ENCODE measurements at regions not wholly inside any gene's neighbourhood (a gene's known extent, or its start where the extent isn't known, plus 50 kb on each side); places are given as distances from the start of the nearest gene placed in this dataset.

GRCh38 chr16:72406390-72406789, 234.4 kb upstream of the PMFBP1 start:
- no peak for DNase-seq (ENCODE audit: low read depth)

- DNase-seq (ENCODE audit: low read depth), result no peak
Measured at GRCh38 chr16:72404299-72404698, 232.3 kb upstream of the PMFBP1 start.

GRCh38 chr16:72401084-72401361, 229.1 kb upstream of the PMFBP1 start:
- no peak for DNase-seq (ENCODE audit: low read depth)

- DNase-seq (ENCODE audit: low read depth), result no peak
Measured at GRCh38 chr16:72400257-72401083, 228.5 kb upstream of the PMFBP1 start.

- DNase-seq (ENCODE audit: low read depth), result no peak
Measured at GRCh38 chr16:72399811-72400210, 227.9 kb upstream of the PMFBP1 start.

- no peak for DNase-seq (ENCODE audit: low read depth)
Measured at GRCh38 chr16:72397876-72398275, 225.9 kb upstream of the PMFBP1 start.

- no peak for DNase-seq (ENCODE audit: low read depth)
Measured at GRCh38 chr16:72394526-72394925, 222.6 kb upstream of the PMFBP1 start.

- no peak for DNase-seq (ENCODE audit: low read depth)
Measured at GRCh38 chr16:72389791-72390190, 217.8 kb upstream of the PMFBP1 start.

GRCh38 chr16:72388007-72388406, 216.1 kb upstream of the PMFBP1 start:
- DNase-seq (ENCODE audit: low read depth), result no peak

GRCh38 chr16:72384651-72385050, 212.7 kb upstream of the PMFBP1 start:
- no peak for DNase-seq (ENCODE audit: low read depth)

- DNase-seq (ENCODE audit: low read depth), result no peak
Measured at GRCh38 chr16:72380283-72380682, 208.3 kb upstream of the PMFBP1 start.

- no peak for DNase-seq (ENCODE audit: low read depth)
Measured at GRCh38 chr16:72373201-72373600, 201.2 kb upstream of the PMFBP1 start.

GRCh38 chr16:72372087-72373045, 200.4 kb upstream of the PMFBP1 start:
- no peak for DNase-seq (ENCODE audit: low read depth)

GRCh38 chr16:72371307-72372086, 199.5 kb upstream of the PMFBP1 start:
- DNase-seq (ENCODE audit: low read depth), result no peak

GRCh38 chr16:72369274-72369673, 197.3 kb upstream of the PMFBP1 start:
- DNase-seq (ENCODE audit: low read depth), result no peak

GRCh38 chr16:72367851-72368250, 195.9 kb upstream of the PMFBP1 start:
- no peak for DNase-seq (ENCODE audit: low read depth)

- DNase-seq (ENCODE audit: low read depth), result no peak
Measured at GRCh38 chr16:72362973-72363372, 191.0 kb upstream of the PMFBP1 start.

- DNase-seq (ENCODE audit: low read depth), result no peak
Measured at GRCh38 chr16:72362476-72362875, 190.5 kb upstream of the PMFBP1 start.

- DNase-seq (ENCODE audit: low read depth), result no peak
Measured at GRCh38 chr16:72357910-72358309, 186.0 kb upstream of the PMFBP1 start.

- no peak for DNase-seq (ENCODE audit: low read depth)
Measured at GRCh38 chr16:72355561-72355960, 183.6 kb upstream of the PMFBP1 start.

- no peak for DNase-seq (ENCODE audit: low read depth)
Measured at GRCh38 chr16:72349719-72350118, 177.8 kb upstream of the PMFBP1 start.

GRCh38 chr16:72332926-72333325, 161.0 kb upstream of the PMFBP1 start:
- no peak for DNase-seq (ENCODE audit: low read depth)

All from activated T-helper 1 cell treated with Interleukin-2 at 50 U/mL for 16 hours (primary cell).